Adipocyte (in vitro differentiated cells): ENCODE measurements at regions not wholly inside any gene's neighbourhood (a gene's known extent, or its start where the extent isn't known, plus 50 kb on each side); places are given as distances from the start of the nearest gene placed in this dataset.

Experiments
- DNase-seq: peaks from one replicate; pipeline ENCODE4 v3.0.0-alpha.2; 2015; ENCODE audit warnings: low read depth
- H3K27me3 ChIP-seq: replicated peaks from 2 replicates; pipeline ENCODE4 v1.7.0; 2013; ENCODE audit warnings: mild to moderate bottlenecking, low read length, moderate library complexity; ENCODE audit not compliant: control insufficient read depth, insufficient read depth
- H3K36me3 ChIP-seq: 2 replicates; pipeline ENCODE4 v1.7.0; 2013; ENCODE audit warnings: low read length, mild to moderate bottlenecking, moderate library complexity; ENCODE audit not compliant: control insufficient read depth, insufficient read depth, severe bottlenecking
- H3K4me1 ChIP-seq: 2 replicates; pipeline ENCODE4 v1.7.0; 2013; ENCODE audit warnings: mild to moderate bottlenecking, low read length, moderate library complexity; ENCODE audit not compliant: control insufficient read depth, insufficient read depth
- H3K4me3 ChIP-seq: 2 replicates; pipeline ENCODE4 v1.7.0; 2013; ENCODE audit warnings: mild to moderate bottlenecking, low read length, moderate library complexity
- H3K9ac ChIP-seq: 2 replicates; pipeline ENCODE4 v1.7.0; 2013; ENCODE audit warnings: mild to moderate bottlenecking, low read length, moderate library complexity
- H3K9me3 ChIP-seq: 2 replicates; pipeline ENCODE4 v1.7.0; 2013; ENCODE audit warnings: mild to moderate bottlenecking, low read length, moderate library complexity; ENCODE audit not compliant: control insufficient read depth

- DNase-seq = no peak
- H3K4me3 ChIP-seq = no peak overlapping the region
- H3K27me3 ChIP-seq = no peaks in the 10 kb centered on the region
- no peak overlapping the region for H3K9ac ChIP-seq
- no peaks in the 10 kb centered on the region for H3K36me3 ChIP-seq
- H3K9me3 ChIP-seq = no peaks in the 10 kb centered on the region
- H3K4me1 ChIP-seq = no peaks in the 10 kb centered on the region
These were observed 666.9 kb upstream of the SOX9 start for GRCh38 chr17:71453876-71454422.

- H3K9ac ChIP-seq = no peak overlapping the region
- H3K9me3 ChIP-seq = no peaks in the 10 kb centered on the region
- H3K4me1 ChIP-seq = no peaks in the 10 kb centered on the region
- no peaks in the 10 kb centered on the region for H3K36me3 ChIP-seq
- H3K27me3 ChIP-seq = no peaks in the 10 kb centered on the region
- H3K4me3 ChIP-seq = no peak overlapping the region
- DNase-seq = no peak
These were observed 665.6 kb upstream of the SOX9 start for GRCh38 chr17:71455219-71455618.

- H3K27me3 ChIP-seq = no peaks in the 10 kb centered on the region
- H3K36me3 ChIP-seq = no peaks in the 10 kb centered on the region
- H3K4me3 ChIP-seq = no peak overlapping the region
- no peak overlapping the region for H3K9ac ChIP-seq
- no peak for DNase-seq
- no peaks in the 10 kb centered on the region for H3K9me3 ChIP-seq
- H3K4me1 ChIP-seq = no peaks in the 10 kb centered on the region
These were observed 662.5 kb upstream of the SOX9 start for GRCh38 chr17:71458322-71458721.

DNA sequence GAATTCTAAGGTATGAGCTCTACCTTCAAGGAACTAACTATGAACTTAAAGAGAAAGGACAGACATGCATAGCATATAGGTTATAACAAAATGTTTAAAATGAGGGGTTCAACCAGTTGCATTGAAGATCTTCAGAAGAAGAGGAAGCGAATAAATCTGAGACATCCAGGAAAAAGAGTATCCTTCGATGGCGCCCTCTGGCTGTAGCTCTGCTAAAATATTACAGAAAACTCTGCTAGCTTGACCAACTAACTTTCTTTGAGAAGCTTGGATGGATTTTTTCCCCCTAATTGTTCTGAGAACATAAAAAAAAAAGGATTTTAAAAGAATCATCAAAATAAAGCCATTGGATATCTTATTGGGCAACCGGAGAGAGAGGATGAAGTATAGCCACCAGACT, 659.9 kb upstream of the SOX9 start:
- H3K9ac ChIP-seq = no peak overlapping the region
- peak; percentile 61 for DNase-seq
- no peaks in the 10 kb centered on the region for H3K4me1 ChIP-seq
- no peak overlapping the region for H3K4me3 ChIP-seq
- H3K9me3 ChIP-seq = no peaks in the 10 kb centered on the region
- H3K36me3 ChIP-seq = no peaks in the 10 kb centered on the region
- no peaks in the 10 kb centered on the region for H3K27me3 ChIP-seq

DNA sequence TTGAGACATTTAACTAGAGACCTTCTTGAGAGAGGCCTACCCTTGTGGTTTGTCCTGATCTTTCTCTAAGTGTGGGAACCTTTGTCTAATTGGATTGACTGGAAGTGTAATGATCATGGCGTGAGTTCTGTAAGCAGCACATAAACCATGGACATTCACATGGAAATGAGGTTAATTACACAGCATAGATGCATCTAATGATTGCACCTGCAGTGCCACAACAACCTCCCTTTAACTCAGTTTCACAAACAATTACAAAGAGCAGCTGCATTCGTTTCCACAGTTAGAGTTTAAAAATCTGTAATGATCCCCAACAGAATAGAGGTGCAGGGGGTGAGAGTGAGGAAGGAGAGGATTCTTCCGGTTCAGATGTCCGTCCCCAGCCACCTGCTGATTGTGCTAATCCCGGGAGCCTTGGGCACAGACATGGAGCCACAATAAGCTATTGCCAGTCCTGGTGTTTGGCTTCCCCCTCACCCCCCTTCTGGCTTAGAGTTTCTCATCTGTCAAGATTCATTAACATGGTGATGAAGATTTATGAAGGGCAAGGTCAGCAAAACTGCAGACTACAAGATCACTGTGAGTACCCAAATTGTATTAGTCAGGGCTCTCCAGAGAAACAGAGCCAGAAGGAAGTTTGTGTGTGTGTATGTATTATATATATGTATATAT, 659.2 kb upstream of the SOX9 start:
- Histone ChIP-seq H3K9ac (no peak overlapping the region), H3K9me3 (no peaks in the 10 kb centered on the region), H3K36me3 (no peaks in the 10 kb centered on the region), H3K27me3 (no peaks in the 10 kb centered on the region), H3K4me3 (no peak overlapping the region), H3K4me1 (no peaks in the 10 kb centered on the region)
- no peak for DNase-seq

DNA sequence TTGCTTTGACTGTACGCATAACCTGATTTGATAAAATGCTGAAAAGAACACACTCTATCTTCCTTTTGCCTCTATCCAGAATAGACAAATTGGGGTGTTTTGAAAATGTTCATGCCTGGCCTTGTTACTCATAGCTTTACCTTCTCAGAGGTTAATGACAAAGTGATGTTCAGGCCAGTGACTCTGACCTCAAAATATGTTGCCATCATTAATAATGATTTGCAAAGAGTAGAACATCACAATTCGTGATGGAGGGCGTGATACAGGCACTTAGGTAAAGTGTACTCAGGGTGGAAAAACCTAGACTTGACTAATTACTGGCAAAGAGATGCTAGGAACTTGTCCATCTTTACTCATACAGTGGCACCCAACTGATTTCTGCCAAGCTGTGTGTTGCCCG, 656.6 kb upstream of the SOX9 start:
- H3K27me3 ChIP-seq = no peaks in the 10 kb centered on the region
- DNase-seq = no peak
- H3K4me1 ChIP-seq = no peaks in the 10 kb centered on the region
- no peak overlapping the region for H3K9ac ChIP-seq
- no peak overlapping the region for H3K4me3 ChIP-seq
- H3K9me3 ChIP-seq = no peaks in the 10 kb centered on the region
- H3K36me3 ChIP-seq = no peaks in the 10 kb centered on the region

- Histone ChIP-seq H3K36me3 (no peaks in the 10 kb centered on the region), H3K9ac (no peak overlapping the region), H3K9me3 (no peaks in the 10 kb centered on the region), H3K27me3 (no peaks in the 10 kb centered on the region), H3K4me1 (no peaks in the 10 kb centered on the region), H3K4me3 (no peak overlapping the region)
- no peak for DNase-seq
These were observed 656.1 kb upstream of the SOX9 start for GRCh38 chr17:71464751-71465150.

GRCh38 chr17:71467719-71468118, 653.1 kb upstream of the SOX9 start:
- no peak for DNase-seq
- Histone ChIP-seq H3K9ac (no peak overlapping the region), H3K4me3 (no peak overlapping the region), H3K4me1 (no peaks in the 10 kb centered on the region), H3K36me3 (no peaks in the 10 kb centered on the region), H3K9me3 (no peaks in the 10 kb centered on the region), H3K27me3 (no peaks in the 10 kb centered on the region)

- DNase-seq = no peak
- no peak overlapping the region for H3K4me3 ChIP-seq
These were observed 650.8 kb upstream of the SOX9 start for GRCh38 chr17:71470062-71470461.

GRCh38 chr17:71472809-71473789, 647.7 kb upstream of the SOX9 start:
- DNase-seq = peak; percentile 73
- no peaks in the 10 kb centered on the region for H3K27me3 ChIP-seq
- no peaks in the 10 kb centered on the region for H3K36me3 ChIP-seq
- H3K4me1 ChIP-seq = no peaks in the 10 kb centered on the region
- H3K4me3 ChIP-seq = no peak overlapping the region
- no peaks in the 10 kb centered on the region for H3K9me3 ChIP-seq
- no peak overlapping the region for H3K9ac ChIP-seq

More at GRCh38 chr17:71470062-71470461, 650.8 kb upstream of the SOX9 start:
- Histone ChIP-seq H3K27me3 (no peaks in the 10 kb centered on the region), H3K36me3 (no peaks in the 10 kb centered on the region), H3K9me3 (no peaks in the 10 kb centered on the region), H3K4me1 (no peaks in the 10 kb centered on the region), H3K9ac (no peak overlapping the region)

- Histone ChIP-seq H3K36me3 (no peaks in the 10 kb centered on the region), H3K4me1 (no peaks in the 10 kb centered on the region), H3K9ac (no peak overlapping the region), H3K9me3 (no peaks in the 10 kb centered on the region), H3K4me3 (no peak overlapping the region), H3K27me3 (no peaks in the 10 kb centered on the region)
- no peak for DNase-seq
These were observed 643.5 kb upstream of the SOX9 start for GRCh38 chr17:71477356-71477755.
